Activated T-cell treated with anti-CD3 and anti-CD28 coated beads, Interleukin-2, amount 50 U/mL, for 24 hours (primary cell): ENCODE measurements at regions not wholly inside any gene's neighbourhood (a gene's known extent, or its start where the extent isn't known, plus 50 kb on each side); places are given as distances from the start of the nearest gene placed in this dataset.
"Not testable (repeated sequence)": the region's sequence is repeated elsewhere in the genome, so short reads cannot be mapped to it uniquely, and the experiment has no call there.

Source experiments
- DNase-seq: peaks from one replicate; pipeline ENCODE4 v3.0.0-alpha.2; 2020
- H3K27ac Mint-ChIP-seq: 2 replicates; pipeline ENCODE4 v1.8.0; 2020; ENCODE audit warnings: mild to moderate bottlenecking, mixed read lengths
- H3K27me3 Mint-ChIP-seq: 2 replicates; pipeline ENCODE4 v1.8.0; 2020; ENCODE audit warnings: mixed read lengths
- H3K36me3 Mint-ChIP-seq: 2 replicates; pipeline ENCODE4 v1.8.0; 2020; ENCODE audit warnings: low read depth, mixed read lengths
- H3K4me1 Mint-ChIP-seq: 2 replicates; pipeline ENCODE4 v1.8.0; 2020; ENCODE audit warnings: low read depth, mixed read lengths
- H3K4me3 Mint-ChIP-seq: 2 replicates; pipeline ENCODE4 v1.8.0; 2020; ENCODE audit warnings: mild to moderate bottlenecking, moderate library complexity, mixed read lengths
- H3K9me3 Mint-ChIP-seq: 2 replicates; pipeline ENCODE4 v1.8.0; 2020; ENCODE audit warnings: mixed read lengths

DNA sequence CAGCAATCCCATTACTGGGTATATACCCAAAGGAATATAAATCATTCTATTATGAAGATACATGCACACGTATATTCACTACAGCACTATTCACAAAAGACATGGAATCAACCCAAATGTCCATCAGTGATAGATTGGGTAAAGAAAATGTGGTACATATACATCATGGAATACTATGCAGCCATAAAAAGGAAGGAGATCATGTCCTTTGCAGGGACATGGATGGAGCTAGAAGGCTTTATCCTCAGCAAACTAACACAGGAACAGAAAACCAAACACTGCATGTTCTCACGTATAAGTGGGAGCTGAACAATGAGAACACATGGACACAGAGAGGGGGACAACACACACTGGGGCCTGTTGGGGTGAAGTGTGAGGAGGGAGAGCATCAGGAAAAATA lies 139.9 kb upstream of the EXOC2 start:
- not testable (repeated sequence) for H3K9me3 Mint-ChIP-seq, H3K4me3 Mint-ChIP-seq, H3K36me3 Mint-ChIP-seq, H3K27ac Mint-ChIP-seq, H3K4me1 Mint-ChIP-seq, DNase-seq
- H3K27me3 Mint-ChIP-seq = peaks cover 30% of the 10 kb centered on the region

DNA sequence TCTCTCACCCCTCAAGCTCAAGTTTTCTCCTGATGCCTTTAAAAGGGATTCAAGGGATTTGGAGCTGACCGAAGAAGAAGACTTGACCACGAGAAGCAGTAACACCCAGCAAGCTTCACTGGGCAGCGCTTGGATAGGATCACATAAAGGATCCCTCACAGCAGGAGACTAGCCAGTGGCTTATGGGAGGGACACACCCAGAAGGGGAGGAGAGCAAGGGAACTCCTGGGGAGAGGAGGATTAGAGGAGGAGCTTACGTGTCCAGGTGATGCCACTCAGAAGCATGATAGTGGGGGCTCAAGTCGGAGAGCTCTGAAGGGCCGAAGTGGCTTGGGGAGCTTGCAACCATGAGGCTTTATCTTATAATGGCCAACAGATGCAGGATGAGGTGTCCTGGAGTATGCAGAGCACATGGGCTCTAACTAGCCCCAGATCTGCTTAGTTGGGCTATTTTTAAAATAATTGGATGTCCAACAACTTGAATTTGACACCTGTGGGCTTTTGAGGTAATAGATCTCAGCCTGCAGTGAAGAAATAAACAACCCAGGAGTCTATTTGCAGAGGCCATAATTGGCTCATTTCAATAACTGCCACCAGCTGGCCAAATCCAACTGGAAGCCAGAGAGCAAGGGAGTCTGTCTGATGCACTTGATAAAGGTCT lies 137.9 kb upstream of the EXOC2 start:
- peaks cover 44% of the 10 kb centered on the region for H3K27me3 Mint-ChIP-seq
- H3K4me1 Mint-ChIP-seq = peaks cover 4% of the 10 kb centered on the region
- H3K9me3 Mint-ChIP-seq = peaks cover 9% of the 10 kb centered on the region
- no peak overlapping the region for H3K27ac Mint-ChIP-seq
- DNase-seq = no peak
- H3K36me3 Mint-ChIP-seq = no peaks in the 10 kb centered on the region
- no peak overlapping the region for H3K4me3 Mint-ChIP-seq

DNA sequence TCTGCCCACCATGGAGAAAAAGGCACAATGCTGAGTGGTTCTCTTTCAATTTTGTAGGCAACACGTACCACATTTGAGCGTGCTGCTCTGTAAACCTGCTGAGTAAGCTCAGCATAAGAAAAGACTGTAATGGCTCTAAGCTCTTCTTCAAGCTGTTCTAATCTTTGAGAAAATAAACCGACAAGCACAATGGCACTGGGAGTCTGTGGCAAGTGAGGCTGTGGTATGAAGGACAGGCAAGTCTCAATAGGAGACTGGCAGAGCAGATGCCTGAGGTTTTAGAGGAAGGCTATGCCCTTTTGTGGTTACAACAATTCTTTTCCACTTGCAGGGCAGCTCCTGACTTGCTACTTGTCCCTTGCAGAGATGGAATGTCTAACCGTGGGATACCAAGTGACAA lies 136.7 kb upstream of the EXOC2 start:
- peaks cover 51% of the 10 kb centered on the region for H3K27me3 Mint-ChIP-seq
- H3K36me3 Mint-ChIP-seq = no peaks in the 10 kb centered on the region
- H3K9me3 Mint-ChIP-seq = peaks cover 11% of the 10 kb centered on the region
- no peak for DNase-seq
- peaks cover 2% of the 10 kb centered on the region for H3K4me1 Mint-ChIP-seq
- H3K4me3 Mint-ChIP-seq = no peak overlapping the region
- H3K27ac Mint-ChIP-seq = no peak overlapping the region

DNA sequence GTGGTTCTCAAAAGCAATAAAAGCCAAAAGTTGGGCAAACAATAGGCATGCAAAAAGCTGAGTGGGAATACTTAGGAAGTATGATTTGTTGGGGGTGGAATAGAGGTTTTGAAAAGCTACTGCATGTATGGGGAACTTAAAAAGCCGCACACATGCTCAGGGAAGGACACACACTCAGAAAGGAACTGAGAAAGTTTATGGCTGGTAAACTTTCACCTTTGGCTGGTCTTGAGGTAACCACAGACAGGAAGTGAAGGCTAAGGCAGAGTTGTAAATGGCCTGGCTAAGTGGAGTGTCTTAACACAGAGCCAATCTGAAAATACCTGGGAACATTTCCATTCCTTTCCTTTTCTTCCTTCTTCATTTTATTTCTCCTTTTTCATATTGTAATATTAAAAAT lies 134.5 kb upstream of the EXOC2 start:
- no peak for DNase-seq
- no peak overlapping the region for H3K4me3 Mint-ChIP-seq
- no peak overlapping the region for H3K27ac Mint-ChIP-seq
- peaks cover 2% of the 10 kb centered on the region for H3K4me1 Mint-ChIP-seq
- no peaks in the 10 kb centered on the region for H3K36me3 Mint-ChIP-seq
- peaks cover 59% of the 10 kb centered on the region for H3K27me3 Mint-ChIP-seq
- peaks cover 8% of the 10 kb centered on the region for H3K9me3 Mint-ChIP-seq

DNA sequence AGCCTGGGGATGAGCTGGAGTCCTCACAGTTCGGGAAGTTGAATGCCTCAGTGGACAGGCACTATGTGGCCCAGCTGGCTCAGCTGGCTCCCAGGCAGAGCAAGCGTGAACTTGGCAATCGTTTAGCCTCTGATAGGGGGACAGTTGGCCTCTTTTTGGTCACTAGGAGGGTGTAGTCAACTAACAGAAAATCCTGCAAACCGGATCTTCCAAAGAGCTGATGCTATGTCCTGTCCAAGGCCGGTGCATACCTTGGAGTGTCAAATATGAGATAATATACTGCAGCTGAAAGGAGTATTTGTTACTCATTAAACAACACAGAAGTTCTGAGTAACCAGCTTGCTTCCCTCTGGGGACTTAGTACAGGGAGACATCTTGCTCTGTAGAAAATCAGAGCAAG lies 126.2 kb upstream of the EXOC2 start:
- Mint-ChIP-seq H3K36me3 (no peaks in the 10 kb centered on the region), H3K27me3 (peaks cover 31% of the 10 kb centered on the region), H3K9me3 (no peaks in the 10 kb centered on the region), H3K4me3 (no peak overlapping the region), H3K4me1 (peaks cover 37% of the 10 kb centered on the region), H3K27ac (no peak overlapping the region)
- DNase-seq = no peak

DNA sequence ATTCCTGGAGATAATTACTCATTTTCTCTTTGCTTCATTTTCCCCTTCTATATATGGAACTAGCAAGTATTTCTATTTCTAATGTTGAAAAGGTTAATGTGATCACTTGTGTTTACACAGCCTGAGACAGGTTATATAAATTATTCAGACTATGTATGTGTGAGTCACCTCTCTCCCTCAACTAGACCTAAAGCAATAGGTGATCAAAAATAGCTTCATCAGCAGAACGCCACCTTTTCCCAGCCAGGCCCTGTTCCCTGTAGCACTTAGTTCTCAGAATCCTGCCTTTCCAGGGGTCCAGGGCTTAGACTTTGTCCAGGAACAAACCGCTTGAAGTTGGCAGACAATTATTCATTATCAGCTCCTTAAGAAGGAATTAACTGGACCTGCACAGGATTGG lies 125.3 kb upstream of the EXOC2 start:
- H3K27ac Mint-ChIP-seq = peak overlapping the region; percentile 73
- no peak for DNase-seq
- H3K27me3 Mint-ChIP-seq = peaks cover 29% of the 10 kb centered on the region
- H3K4me1 Mint-ChIP-seq = peaks cover 39% of the 10 kb centered on the region
- no peaks in the 10 kb centered on the region for H3K9me3 Mint-ChIP-seq
- no peak overlapping the region for H3K4me3 Mint-ChIP-seq
- H3K36me3 Mint-ChIP-seq = no peaks in the 10 kb centered on the region

DNA sequence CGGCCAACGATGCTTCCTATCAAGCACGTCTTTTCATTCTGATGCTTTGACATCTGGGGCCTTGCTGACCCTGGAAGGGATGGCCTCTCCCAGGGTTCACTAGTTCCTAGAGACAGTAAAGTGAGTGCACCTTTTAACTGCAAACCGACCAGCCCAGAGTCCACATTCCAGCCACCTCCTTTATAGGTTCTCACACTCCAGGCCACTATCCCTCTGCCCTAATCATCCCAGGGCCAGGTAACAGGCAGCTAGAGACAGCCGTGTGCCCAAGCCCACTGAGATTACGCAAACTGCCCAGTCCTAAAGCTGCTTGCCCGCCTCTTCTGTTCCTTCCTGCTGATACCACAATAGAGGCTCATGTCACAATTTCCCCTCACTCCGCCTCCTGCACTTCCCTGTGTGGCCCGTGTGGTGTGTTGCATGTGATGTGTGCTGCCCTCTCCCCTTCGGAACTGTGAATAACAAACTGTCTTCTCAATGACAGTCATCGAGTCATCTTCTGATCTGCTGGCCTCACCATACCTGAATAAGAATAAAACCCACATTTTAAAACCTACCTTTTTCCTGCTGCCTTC lies 123.7 kb upstream of the EXOC2 start:
- H3K27me3 Mint-ChIP-seq = peaks cover 18% of the 10 kb centered on the region
- no peaks in the 10 kb centered on the region for H3K9me3 Mint-ChIP-seq
- H3K27ac Mint-ChIP-seq = peak overlapping the region; percentile 41
- no peaks in the 10 kb centered on the region for H3K36me3 Mint-ChIP-seq
- H3K4me3 Mint-ChIP-seq = no peak overlapping the region
- peak; percentile 51 for DNase-seq
- H3K4me1 Mint-ChIP-seq = peaks cover 39% of the 10 kb centered on the region

DNA sequence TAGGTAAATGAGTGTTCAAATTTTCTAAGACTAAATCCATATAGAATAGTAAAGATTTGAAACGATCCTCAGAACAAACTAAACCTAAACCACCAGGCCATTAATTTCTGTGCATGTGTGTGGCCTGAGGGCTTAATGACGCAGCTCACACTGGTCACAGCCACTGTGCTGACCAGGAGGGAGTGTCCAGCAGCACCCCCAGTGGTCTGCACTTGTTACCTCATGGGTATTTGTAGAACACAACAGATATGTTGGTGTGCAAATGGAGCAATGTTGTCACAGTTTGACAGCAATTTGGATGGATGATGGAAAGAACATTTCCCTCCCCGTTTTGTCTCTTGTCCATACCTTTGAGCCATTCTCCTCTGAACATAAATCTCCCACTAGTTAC lies 122.4 kb upstream of the EXOC2 start:
- H3K27ac Mint-ChIP-seq = no peak overlapping the region
- H3K4me1 Mint-ChIP-seq = peaks cover 39% of the 10 kb centered on the region
- H3K9me3 Mint-ChIP-seq = no peaks in the 10 kb centered on the region
- DNase-seq = no peak
- peaks cover 10% of the 10 kb centered on the region for H3K27me3 Mint-ChIP-seq
- H3K36me3 Mint-ChIP-seq = no peaks in the 10 kb centered on the region
- H3K4me3 Mint-ChIP-seq = no peak overlapping the region

DNA sequence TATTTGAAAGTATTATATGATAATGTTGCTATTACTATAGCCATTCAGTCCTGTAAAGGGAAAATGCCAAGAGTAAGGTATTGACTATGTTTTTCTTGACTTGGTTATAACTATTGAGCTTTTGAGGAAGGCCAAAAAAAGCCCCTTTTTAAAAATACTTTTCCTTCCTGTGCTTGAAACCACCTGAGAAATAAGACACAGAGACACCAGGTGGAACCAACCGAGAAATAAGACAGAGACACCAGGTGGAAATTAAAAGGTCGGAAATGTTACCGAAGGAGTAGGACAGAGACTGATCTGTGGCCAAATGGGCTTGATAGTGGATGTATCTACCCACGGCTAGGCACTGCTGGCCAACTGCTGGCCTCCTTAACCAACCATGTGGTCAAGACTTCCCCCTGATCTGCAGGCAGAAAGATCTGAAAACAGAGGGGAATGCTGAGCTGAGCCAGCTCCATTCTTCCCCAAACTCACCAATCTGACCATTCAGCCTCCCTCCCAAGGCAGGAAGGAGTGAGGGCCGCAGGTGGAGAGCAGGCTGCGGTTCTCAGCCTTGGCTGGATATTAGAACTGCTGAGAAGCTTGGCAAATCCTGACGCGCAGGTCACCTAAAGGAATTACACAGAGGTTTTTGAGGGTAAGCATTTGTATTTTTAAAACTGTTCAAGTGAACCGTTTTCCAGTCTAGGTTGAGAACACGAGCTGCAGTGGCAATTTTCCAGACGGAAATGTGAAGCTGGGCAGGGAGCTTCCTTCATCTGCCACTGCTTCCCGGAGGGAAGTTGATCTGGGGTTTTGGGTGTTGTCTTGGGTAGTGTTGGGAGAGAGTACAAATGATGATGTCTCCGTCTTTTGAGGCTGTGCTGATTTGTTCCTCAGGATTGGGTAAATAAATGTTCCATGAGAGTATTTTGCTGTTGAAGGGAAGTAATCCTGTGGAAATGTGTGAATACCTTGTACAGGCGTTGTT lies 121.7 kb upstream of the EXOC2 start:
- peaks cover 9% of the 10 kb centered on the region for H3K27me3 Mint-ChIP-seq
- peaks cover 39% of the 10 kb centered on the region for H3K4me1 Mint-ChIP-seq
- H3K36me3 Mint-ChIP-seq = no peaks in the 10 kb centered on the region
- no peaks in the 10 kb centered on the region for H3K9me3 Mint-ChIP-seq
- no peak overlapping the region for H3K27ac Mint-ChIP-seq
- no peak overlapping the region for H3K4me3 Mint-ChIP-seq
- no peak for DNase-seq

DNA sequence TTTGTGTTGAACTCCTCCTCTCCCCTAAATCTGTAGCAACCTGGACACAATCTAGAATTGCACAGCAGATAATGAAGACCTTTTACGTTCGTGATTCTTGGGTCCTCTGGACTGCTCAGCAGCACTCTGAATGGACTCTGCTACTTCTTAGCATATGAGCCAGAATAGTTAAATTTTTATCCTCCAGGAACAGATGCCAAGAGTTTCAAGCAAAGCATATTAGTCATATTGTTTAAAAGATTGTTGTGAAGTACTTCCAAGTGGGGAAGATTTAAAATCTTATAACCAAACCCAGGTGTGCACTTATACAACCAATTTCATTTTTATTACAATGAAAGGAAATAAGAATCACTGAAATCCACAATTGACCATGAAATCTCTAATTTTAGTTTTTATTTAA lies 118.9 kb upstream of the EXOC2 start:
- no peak overlapping the region for H3K27ac Mint-ChIP-seq
- H3K36me3 Mint-ChIP-seq = no peaks in the 10 kb centered on the region
- H3K27me3 Mint-ChIP-seq = peaks cover 3% of the 10 kb centered on the region
- H3K4me3 Mint-ChIP-seq = no peak overlapping the region
- peaks cover 19% of the 10 kb centered on the region for H3K4me1 Mint-ChIP-seq
- no peaks in the 10 kb centered on the region for H3K9me3 Mint-ChIP-seq
- DNase-seq = no peak

DNA sequence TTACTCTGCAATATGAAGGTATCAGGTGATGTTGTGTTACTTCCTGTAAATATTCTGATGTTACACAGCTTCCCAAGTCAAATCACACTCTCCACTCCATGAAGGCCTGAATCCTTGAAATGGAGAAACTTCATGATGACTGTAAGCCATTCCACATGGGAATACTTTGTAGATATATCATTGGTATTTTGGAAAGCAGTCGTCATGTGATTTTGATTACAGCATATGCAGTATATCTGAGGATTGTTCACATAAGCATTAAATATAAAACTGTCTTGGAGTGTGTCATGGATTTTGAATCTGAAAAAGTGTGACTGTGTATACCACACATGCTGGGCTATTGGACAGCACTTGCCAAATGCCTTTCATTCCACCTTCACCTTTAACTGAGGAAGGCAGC lies 118.3 kb upstream of the EXOC2 start:
- H3K27ac Mint-ChIP-seq = no peak overlapping the region
- peaks cover 13% of the 10 kb centered on the region for H3K4me1 Mint-ChIP-seq

DNA sequence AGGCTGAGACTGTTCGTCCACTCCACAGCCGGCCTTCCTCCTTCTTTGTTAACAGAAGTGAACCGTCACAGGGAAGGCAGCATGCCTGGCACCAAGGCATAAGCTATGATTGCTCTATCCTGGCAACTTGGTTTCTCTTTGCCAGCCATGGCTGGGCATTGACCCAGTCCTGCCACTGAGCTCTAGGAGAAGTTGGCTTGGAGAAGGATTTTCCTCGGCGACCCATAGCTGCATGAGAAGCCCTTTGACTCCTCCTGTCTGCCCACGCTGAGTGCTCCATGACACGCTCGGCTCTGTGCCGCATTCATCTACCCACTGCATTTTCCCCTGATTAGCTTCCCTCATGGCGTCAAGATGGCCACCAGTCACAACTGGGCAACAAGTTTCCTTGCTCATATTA lies 111.8 kb upstream of the EXOC2 start:
- no peaks in the 10 kb centered on the region for H3K36me3 Mint-ChIP-seq
- no peak overlapping the region for H3K4me3 Mint-ChIP-seq
- no peaks in the 10 kb centered on the region for H3K9me3 Mint-ChIP-seq
- H3K4me1 Mint-ChIP-seq = no peaks in the 10 kb centered on the region
- no peak for DNase-seq
- peaks cover 25% of the 10 kb centered on the region for H3K27me3 Mint-ChIP-seq
- no peak overlapping the region for H3K27ac Mint-ChIP-seq

More for the DNA sequence above, 118.3 kb upstream of the EXOC2 start:
- no peak for DNase-seq
- H3K9me3 Mint-ChIP-seq = no peaks in the 10 kb centered on the region
- no peak overlapping the region for H3K4me3 Mint-ChIP-seq
- H3K36me3 Mint-ChIP-seq = no peaks in the 10 kb centered on the region
- peaks cover 5% of the 10 kb centered on the region for H3K27me3 Mint-ChIP-seq

DNA sequence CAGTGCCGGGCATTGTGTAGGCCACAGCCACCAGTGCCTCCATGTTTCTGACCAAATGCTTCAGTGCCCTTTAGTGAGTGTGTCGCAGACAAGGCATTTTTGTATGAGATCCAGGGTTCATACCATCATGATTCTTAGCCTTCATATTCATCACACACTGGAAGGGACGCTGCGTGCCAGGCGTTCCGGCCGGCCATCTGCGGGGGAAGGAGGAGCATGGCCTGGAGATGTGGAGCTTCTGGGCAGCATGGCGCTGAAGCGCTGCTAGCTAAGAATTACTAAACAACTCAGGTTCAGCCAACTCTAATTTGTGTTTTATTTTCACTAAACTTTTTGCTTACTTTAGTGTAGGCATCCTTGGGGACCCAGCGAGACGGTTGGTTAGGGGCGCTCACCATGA lies 111.4 kb upstream of the EXOC2 start:
- no peak overlapping the region for H3K27ac Mint-ChIP-seq
- no peak for DNase-seq
- no peaks in the 10 kb centered on the region for H3K9me3 Mint-ChIP-seq
- no peaks in the 10 kb centered on the region for H3K36me3 Mint-ChIP-seq
- no peak overlapping the region for H3K4me3 Mint-ChIP-seq
- H3K27me3 Mint-ChIP-seq = peaks cover 30% of the 10 kb centered on the region
- H3K4me1 Mint-ChIP-seq = no peaks in the 10 kb centered on the region

DNA sequence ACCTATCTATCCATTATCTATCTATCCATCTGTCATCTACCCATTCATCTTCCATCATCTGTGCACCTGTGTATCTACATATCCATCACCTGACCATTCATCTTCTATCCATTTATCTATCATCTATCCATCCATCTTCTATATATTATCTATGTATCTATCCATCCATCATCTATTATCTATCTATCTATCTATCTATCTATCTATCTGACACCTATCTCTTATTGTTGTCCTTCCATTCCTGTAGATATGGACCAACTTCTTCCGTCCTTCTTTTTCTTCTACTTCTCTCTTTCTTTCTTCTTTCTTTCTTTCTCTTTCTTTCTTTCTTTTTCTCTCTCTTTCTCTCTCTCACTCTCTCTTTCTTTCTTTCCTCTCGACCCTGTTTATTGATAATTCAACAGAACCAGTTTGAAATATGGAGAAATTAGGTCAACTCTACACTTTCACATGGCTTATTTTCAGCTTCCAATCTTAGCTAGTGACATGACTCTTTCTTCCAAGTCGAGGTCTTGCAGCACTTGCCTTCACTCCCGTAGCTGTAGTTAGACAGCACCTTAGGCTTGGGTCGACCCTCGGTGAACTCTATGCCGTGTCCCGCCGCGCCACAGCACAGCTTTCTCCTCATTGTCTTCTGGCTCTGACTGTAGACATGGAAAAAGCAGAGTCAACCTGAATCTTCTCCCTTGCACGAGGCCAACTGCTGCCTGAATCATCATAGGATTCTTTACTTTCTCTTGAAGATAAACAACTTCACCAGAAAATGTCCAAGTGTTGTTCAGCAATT lies 110.4 kb upstream of the EXOC2 start:
- H3K9me3 Mint-ChIP-seq = no peaks in the 10 kb centered on the region
- no peak overlapping the region for H3K27ac Mint-ChIP-seq
- no peaks in the 10 kb centered on the region for H3K36me3 Mint-ChIP-seq
- no peak for DNase-seq
- H3K4me3 Mint-ChIP-seq = no peak overlapping the region
- peaks cover 37% of the 10 kb centered on the region for H3K27me3 Mint-ChIP-seq
- no peaks in the 10 kb centered on the region for H3K4me1 Mint-ChIP-seq
